ENCODE measurements at regions not wholly inside any gene's neighbourhood (a gene's known extent, or its start where the extent isn't known, plus 50 kb on each side); places are given as distances from the start of the nearest gene placed in this dataset.

DNA sequence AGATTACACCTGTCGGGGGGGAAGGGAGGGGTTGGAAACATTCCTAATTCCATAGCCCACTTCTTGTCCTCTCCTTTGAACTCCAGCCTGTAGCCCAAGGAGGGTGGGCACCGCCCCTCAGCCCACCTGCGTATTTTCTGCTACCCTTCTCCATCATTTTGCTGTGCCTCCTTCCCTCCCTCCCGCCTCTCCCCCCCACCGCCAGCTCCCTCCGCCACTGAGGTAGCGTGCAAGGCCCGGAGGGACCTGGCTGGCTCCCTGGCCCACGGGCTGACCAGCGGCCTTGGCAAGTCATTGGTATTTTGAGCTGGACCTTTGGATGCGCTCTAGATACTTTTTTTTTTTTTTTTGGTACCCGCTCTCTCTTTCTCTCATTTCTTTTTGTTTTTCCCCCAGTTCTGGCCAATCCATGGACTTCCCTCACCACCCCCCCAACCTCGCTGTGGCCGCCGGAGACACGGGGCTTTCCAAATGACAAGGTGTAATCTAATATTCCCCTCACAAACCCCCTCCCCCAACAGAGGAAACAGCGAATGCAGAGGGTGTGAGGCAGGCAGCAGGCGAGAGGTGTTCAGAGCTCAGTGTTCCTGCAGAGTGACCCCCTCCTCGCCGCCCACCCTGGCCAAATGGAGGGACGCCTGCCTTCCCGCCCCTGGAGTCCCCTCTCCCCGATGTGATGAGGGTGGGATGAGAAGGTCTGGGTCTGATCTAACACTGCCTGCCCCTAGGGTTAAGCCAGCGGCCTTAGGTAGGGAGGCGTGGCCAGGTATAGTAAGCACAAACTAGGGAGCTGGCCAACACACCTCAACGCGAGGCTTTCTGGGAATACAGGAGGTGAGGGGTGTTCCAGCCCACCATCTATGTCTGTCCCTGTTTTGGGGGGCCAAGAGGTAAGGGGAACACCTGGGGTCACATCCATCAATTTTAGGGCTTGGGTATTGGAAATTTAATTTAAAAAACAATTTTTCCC lies 89.2 kb downstream of the PTPRS start:
- Histone ChIP-seq H4K20me1 (ENCODE audit: control insufficient read depth, extremely low read depth, insufficient read depth, low read length) (no peaks in the 10 kb centered on the region), H3K27me3 (ENCODE audit: control insufficient read depth, extremely low read depth, insufficient read depth, low read length) (no peaks in the 10 kb centered on the region), H3K9me1 (ENCODE audit: control insufficient read depth, extremely low read depth, insufficient read depth, low read length) (no peaks in the 10 kb centered on the region), H3K4me3 (ENCODE audit: control insufficient read depth in 2 of 3, extremely low read depth in 1 of 3, insufficient read depth in 2 of 3, low read depth in 1 of 3, low read length in 3 of 3) (no peak overlapping the region), H3K4me1 (ENCODE audit: control insufficient read depth, extremely low read depth, insufficient read depth, low read length) (no peaks in the 10 kb centered on the region), H3K79me2 (ENCODE audit: control insufficient read depth, insufficient read depth, low read length) (no peaks in the 10 kb centered on the region), H3K27ac (ENCODE audit: control insufficient read depth, insufficient read depth, low read length) (no peak overlapping the region), H3K36me3 (ENCODE audit: control insufficient read depth in 2 of 2, extremely low read depth in 1 of 2, insufficient read depth in 2 of 2, low read length in 2 of 2) (peaks cover 0 to 1% of the 10 kb centered on the region in 2 experiments), H3K4me2 (ENCODE audit: control insufficient read depth, extremely low read depth, insufficient read depth, low read depth, low read length) (no peak overlapping the region), H2AFZ (ENCODE audit: control insufficient read depth, low read length) (no peak overlapping the region), H3K9ac (ENCODE audit: control insufficient read depth, extremely low read depth, insufficient read depth, low read length) (no peak overlapping the region), H3K9me3 (ENCODE audit: control insufficient read depth, low read depth, low read length) (peaks cover 6% of the 10 kb centered on the region)
- TF ChIP-seq, protein P1, sequence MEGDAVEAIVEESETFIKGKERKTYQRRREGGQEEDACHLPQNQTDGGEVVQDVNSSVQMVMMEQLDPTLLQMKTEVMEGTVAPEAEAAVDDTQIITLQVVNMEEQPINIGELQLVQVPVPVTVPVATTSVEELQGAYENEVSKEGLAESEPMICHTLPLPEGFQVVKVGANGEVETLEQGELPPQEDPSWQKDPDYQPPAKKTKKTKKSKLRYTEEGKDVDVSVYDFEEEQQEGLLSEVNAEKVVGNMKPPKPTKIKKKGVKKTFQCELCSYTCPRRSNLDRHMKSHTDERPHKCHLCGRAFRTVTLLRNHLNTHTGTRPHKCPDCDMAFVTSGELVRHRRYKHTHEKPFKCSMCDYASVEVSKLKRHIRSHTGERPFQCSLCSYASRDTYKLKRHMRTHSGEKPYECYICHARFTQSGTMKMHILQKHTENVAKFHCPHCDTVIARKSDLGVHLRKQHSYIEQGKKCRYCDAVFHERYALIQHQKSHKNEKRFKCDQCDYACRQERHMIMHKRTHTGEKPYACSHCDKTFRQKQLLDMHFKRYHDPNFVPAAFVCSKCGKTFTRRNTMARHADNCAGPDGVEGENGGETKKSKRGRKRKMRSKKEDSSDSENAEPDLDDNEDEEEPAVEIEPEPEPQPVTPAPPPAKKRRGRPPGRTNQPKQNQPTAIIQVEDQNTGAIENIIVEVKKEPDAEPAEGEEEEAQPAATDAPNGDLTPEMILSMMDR (optimal IDR thresholded peaks at IDR 0.05 in 1 of 3, IDR thresholded peaks at IDR 0.05 in 1 of 3, conservative IDR thresholded peaks at IDR 0.05 in 1 of 3; ENCODE audit: extremely low read depth in 1 of 3, insufficient read depth in 2 of 3, low read length in 3 of 3): no peak
- no peak for TF ChIP-seq EZH2 (IDR thresholded peaks at IDR 0.05; ENCODE audit: low read length)
- dilution Hi-C loops (cut with MboI; ENCODE audit: extremely low pct_ligation_motif_present, low sequenced_read_pairs): no loop called here
- DNase-seq (ENCODE audit: low read depth, low spot score) (no peak), FAIRE-seq (no peak)

DNA sequence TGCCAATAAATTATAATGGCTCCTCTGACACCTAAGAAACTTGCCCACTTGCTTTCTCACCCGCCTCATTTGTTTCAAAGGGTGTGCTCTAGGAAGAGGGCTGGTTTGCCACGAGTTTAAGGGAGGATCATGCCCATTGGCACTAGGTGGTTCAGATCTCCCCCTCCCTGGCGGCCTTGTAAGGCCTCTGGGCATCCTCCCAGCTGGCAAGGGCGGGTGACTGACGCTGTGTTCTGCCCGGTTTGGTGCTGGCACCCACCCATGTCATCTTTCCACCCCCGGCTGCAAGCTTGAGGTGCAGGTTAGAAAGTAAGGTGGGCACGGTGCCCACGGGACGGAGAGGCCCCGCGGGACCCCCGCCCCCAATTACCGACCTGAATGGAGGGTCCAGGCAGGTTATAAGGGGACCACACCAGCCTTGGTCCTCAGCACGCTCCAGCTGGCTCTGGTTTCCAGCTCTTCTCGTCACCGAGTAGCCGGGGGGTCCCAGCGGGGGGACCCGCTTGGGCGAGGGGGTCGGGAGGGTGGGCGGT lies 90.4 kb downstream of the PTPRS start:
- Histone ChIP-seq H3K4me3 (ENCODE audit: control insufficient read depth in 2 of 3, extremely low read depth in 1 of 3, insufficient read depth in 2 of 3, low read depth in 1 of 3, low read length in 3 of 3) (no peak overlapping the region), H3K9me3 (ENCODE audit: control insufficient read depth, low read depth, low read length) (peaks cover 5% of the 10 kb centered on the region), H3K4me2 (ENCODE audit: control insufficient read depth, extremely low read depth, insufficient read depth, low read depth, low read length) (no peak overlapping the region), H3K9me1 (ENCODE audit: control insufficient read depth, extremely low read depth, insufficient read depth, low read length) (no peaks in the 10 kb centered on the region), H3K36me3 (ENCODE audit: control insufficient read depth in 2 of 2, extremely low read depth in 1 of 2, insufficient read depth in 2 of 2, low read length in 2 of 2) (peaks cover 0 to 1% of the 10 kb centered on the region in 2 experiments), H2AFZ (ENCODE audit: control insufficient read depth, low read length) (no peak overlapping the region), H3K79me2 (ENCODE audit: control insufficient read depth, insufficient read depth, low read length) (no peaks in the 10 kb centered on the region), H3K4me1 (ENCODE audit: control insufficient read depth, extremely low read depth, insufficient read depth, low read length) (no peaks in the 10 kb centered on the region), H3K27ac (ENCODE audit: control insufficient read depth, insufficient read depth, low read length) (no peak overlapping the region), H3K27me3 (ENCODE audit: control insufficient read depth, extremely low read depth, insufficient read depth, low read length) (no peaks in the 10 kb centered on the region), H3K9ac (ENCODE audit: control insufficient read depth, extremely low read depth, insufficient read depth, low read length) (no peak overlapping the region), H4K20me1 (ENCODE audit: control insufficient read depth, extremely low read depth, insufficient read depth, low read length) (no peaks in the 10 kb centered on the region)
- FAIRE-seq: no peak
- dilution Hi-C loops (cut with MboI; ENCODE audit: extremely low pct_ligation_motif_present, low sequenced_read_pairs): no loop called here
- DNase-seq (ENCODE audit: low read depth, low spot score): no peak
- TF ChIP-seq EZH2 (IDR thresholded peaks at IDR 0.05; ENCODE audit: low read length): no peak
- TF ChIP-seq, protein P1 (optimal IDR thresholded peaks at IDR 0.05 in 1 of 3, IDR thresholded peaks at IDR 0.05 in 1 of 3, conservative IDR thresholded peaks at IDR 0.05 in 1 of 3; ENCODE audit: extremely low read depth in 1 of 3, insufficient read depth in 2 of 3, low read length in 3 of 3): no peak
